HL-60 (cell line): ENCODE measurements at regions not wholly inside any gene's neighbourhood (a gene's known extent, or its start where the extent isn't known, plus 50 kb on each side); places are given as distances from the start of the nearest gene placed in this dataset.

Experiments used
- DNase-seq, 2 experiments: peaks; one replicate each; pipeline ENCODE4 v3.0.0-alpha.2; 2010 to 2020; ENCODE audit warnings: low read depth in 1 of 2, low spot score in 1 of 2
- H3K27ac ChIP-seq: fragments of 250-450 bp; sonication (Bioruptor Pico); replicated peaks from 2 replicates; pipeline ENCODE4 v1.5.1; 2020; ENCODE audit warnings: mild to moderate bottlenecking, moderate library complexity
- H3K27me3 ChIP-seq: fragments of 250-450 bp; sonication (Bioruptor Pico); 2 replicates; pipeline ENCODE4 v1.5.1; 2021; ENCODE audit warnings: mild to moderate bottlenecking, moderate library complexity; ENCODE audit not compliant: insufficient read depth, poor library complexity, severe bottlenecking
- H3K4me3 ChIP-seq: replicated peaks from 2 replicates; pipeline ENCODE4 v1.5.1; 2011; ENCODE audit warnings: mild to moderate bottlenecking, control low read depth, low read length; ENCODE audit not compliant: insufficient read depth
- GABPA ChIP-seq: IDR thresholded peaks from 2 replicates; pipeline ENCODE4 v1.6.1; 2012; ENCODE audit warnings: low read depth
- POLR2AphosphoS5 ChIP-seq: IDR thresholded peaks from 2 replicates; pipeline ENCODE4 v1.6.1; 2012; ENCODE audit warnings: low read depth
- SPI1 ChIP-seq: IDR thresholded peaks from 2 replicates; pipeline ENCODE4 v1.6.1; 2012; ENCODE audit warnings: low read depth, mild to moderate bottlenecking, borderline replicate concordance
- TF ChIP-seq, protein P1 (sequence below): IDR thresholded peaks from one replicate; pipeline ENCODE4 v1.5.1; 2011; ENCODE audit warnings: low read length, control low read depth, inconsistent platforms; ENCODE audit not compliant: insufficient read depth
- TF ChIP-seq, protein P2 (sequence below): IDR thresholded peaks from 2 replicates; pipeline ENCODE4 v1.6.1; 2012; ENCODE audit warnings: low read depth; ENCODE audit not compliant: insufficient replicate concordance

DNA sequence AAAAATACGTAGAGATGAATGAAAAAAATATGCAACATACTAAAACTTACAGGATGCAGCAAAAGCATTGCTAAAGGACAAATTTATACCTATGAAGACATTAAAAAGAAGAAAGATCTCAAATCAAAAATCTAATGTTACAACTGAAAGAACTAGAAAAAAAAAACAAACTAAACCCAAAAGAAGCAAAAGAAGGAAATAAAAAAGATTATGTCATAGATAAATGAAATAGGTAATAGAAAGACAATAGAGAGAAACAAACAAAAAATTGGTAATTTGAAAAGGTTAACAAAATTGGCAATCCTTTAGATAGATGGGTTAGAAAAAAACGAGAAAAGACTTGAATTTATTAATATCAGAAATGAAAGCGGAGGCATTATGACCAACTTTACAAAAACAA lies 1000.2 kb downstream of the TLE4 start:
- Histone ChIP-seq H3K27me3 (no peaks in the 10 kb centered on the region), H3K4me3 (no peak overlapping the region), H3K27ac (no peak overlapping the region)
- DNase-seq, result no peak
- TF ChIP-seq SPI1 (no peak), GABPA (no peak), POLR2AphosphoS5 (no peak)
- TF ChIP-seq, protein P1, sequence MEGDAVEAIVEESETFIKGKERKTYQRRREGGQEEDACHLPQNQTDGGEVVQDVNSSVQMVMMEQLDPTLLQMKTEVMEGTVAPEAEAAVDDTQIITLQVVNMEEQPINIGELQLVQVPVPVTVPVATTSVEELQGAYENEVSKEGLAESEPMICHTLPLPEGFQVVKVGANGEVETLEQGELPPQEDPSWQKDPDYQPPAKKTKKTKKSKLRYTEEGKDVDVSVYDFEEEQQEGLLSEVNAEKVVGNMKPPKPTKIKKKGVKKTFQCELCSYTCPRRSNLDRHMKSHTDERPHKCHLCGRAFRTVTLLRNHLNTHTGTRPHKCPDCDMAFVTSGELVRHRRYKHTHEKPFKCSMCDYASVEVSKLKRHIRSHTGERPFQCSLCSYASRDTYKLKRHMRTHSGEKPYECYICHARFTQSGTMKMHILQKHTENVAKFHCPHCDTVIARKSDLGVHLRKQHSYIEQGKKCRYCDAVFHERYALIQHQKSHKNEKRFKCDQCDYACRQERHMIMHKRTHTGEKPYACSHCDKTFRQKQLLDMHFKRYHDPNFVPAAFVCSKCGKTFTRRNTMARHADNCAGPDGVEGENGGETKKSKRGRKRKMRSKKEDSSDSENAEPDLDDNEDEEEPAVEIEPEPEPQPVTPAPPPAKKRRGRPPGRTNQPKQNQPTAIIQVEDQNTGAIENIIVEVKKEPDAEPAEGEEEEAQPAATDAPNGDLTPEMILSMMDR, result no peak
- TF ChIP-seq, protein P2, sequence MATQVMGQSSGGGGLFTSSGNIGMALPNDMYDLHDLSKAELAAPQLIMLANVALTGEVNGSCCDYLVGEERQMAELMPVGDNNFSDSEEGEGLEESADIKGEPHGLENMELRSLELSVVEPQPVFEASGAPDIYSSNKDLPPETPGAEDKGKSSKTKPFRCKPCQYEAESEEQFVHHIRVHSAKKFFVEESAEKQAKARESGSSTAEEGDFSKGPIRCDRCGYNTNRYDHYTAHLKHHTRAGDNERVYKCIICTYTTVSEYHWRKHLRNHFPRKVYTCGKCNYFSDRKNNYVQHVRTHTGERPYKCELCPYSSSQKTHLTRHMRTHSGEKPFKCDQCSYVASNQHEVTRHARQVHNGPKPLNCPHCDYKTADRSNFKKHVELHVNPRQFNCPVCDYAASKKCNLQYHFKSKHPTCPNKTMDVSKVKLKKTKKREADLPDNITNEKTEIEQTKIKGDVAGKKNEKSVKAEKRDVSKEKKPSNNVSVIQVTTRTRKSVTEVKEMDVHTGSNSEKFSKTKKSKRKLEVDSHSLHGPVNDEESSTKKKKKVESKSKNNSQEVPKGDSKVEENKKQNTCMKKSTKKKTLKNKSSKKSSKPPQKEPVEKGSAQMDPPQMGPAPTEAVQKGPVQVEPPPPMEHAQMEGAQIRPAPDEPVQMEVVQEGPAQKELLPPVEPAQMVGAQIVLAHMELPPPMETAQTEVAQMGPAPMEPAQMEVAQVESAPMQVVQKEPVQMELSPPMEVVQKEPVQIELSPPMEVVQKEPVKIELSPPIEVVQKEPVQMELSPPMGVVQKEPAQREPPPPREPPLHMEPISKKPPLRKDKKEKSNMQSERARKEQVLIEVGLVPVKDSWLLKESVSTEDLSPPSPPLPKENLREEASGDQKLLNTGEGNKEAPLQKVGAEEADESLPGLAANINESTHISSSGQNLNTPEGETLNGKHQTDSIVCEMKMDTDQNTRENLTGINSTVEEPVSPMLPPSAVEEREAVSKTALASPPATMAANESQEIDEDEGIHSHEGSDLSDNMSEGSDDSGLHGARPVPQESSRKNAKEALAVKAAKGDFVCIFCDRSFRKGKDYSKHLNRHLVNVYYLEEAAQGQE, result no peak

DNA sequence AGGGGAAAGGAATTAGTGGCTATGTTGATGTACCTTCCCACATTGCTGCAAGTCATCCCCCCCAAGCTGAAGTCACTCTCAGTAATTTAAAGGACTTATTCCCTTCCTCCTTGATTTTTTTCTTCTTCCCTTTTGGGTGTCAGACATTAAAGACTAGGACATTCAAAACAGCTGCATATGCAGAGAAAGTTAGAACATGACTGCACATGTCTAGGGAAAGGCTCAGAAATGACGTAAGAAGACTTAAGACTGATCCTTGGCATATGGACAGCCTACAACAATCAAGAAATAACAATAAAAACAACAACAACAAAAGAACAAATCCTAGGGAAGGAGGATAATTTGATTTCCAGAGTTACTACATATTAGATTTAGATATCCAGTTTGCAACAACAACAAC lies 997.5 kb downstream of the TLE4 start:
- no peaks in the 10 kb centered on the region for H3K27me3 ChIP-seq
- no peak overlapping the region for H3K4me3 ChIP-seq
- no peak overlapping the region for H3K27ac ChIP-seq
- DNase-seq, result no peak
- TF ChIP-seq GABPA (no peak), POLR2AphosphoS5 (no peak), SPI1 (no peak)
- TF ChIP-seq, protein P1, result no peak
- TF ChIP-seq, protein P2, result no peak

DNA sequence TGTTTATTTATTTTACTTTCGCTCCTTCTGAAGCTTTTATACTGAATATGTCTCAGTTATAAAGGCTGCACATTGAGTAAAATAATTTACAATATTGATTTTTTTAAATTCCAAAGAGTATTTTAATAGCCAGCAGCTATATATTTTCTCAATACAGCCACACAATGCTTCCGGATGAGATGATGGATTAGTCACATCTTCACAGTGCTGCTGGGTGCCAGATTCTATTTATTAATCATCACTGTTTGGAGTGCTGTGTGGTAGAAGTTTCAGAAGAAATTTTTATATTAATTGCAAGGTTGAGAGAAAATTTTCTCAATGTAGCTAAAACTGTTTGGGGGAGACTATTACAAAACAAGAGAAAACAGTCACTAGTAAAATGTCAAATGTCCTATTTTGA lies 989.8 kb downstream of the TLE4 start:
- TF ChIP-seq, protein P1, result no peak
- TF ChIP-seq, protein P2, result no peak
- TF ChIP-seq POLR2AphosphoS5 (no peak), GABPA (no peak), SPI1 (no peak)
- Histone ChIP-seq H3K27me3 (no peaks in the 10 kb centered on the region), H3K4me3 (no peak overlapping the region), H3K27ac (no peak overlapping the region)
- no peak for DNase-seq
